HCT116 (cell line): ENCODE measurements at regions not wholly inside any gene's neighbourhood (a gene's known extent, or its start where the extent isn't known, plus 50 kb on each side); places are given as distances from the start of the nearest gene placed in this dataset.

Source experiments
- ATAC-seq: fragments of 200-7000 bp; cut with Tn5 transposase; 2 replicates; pipeline ENCODE4 v1.9.1; 2020; ENCODE audit warnings: mild to moderate bottlenecking, moderate library complexity
- BruUV-seq: library from RNA; stranded (reverse); fragments of 400-500 nt; replicated peaks from 2 replicates; lab custom pipeline; 2021; lab: Mats Ljungman, UMichigan
- CTCF ChIA-PET: fragments of 300-600 bp; sonication (Branson Sonifier 250); formaldehyde crosslinking; loops from one replicate; lab custom pipeline; 2021; ENCODE audit warnings: antibody characterized with exemption; lab: Charles Lee
- POLR2A ChIA-PET: fragments of 300-600, 350-600 bp; sonication (Branson Sonifier 250); formaldehyde crosslinking; loops from one replicate; lab custom pipeline; 2021; ENCODE audit warnings: antibody characterized with exemption; lab: Charles Lee
- RAD21 ChIA-PET, 2 experiments: fragments of 300-600 bp; sonication (Branson Sonifier 250); formaldehyde crosslinking; loops; one replicate each; lab custom pipeline; 2023; ENCODE audit warnings: low total read pairs in 2 of 2; ENCODE audit not compliant: uncharacterized antibody in 2 of 2, unreplicated experiment in 2 of 2, low non-redundant PET in 1 of 2; lab: Charles Lee
- DNase-seq: peaks from one replicate; pipeline ENCODE4 v3.0.0-alpha.2; 2010; ENCODE audit warnings: low read depth, low spot score
- H2AFZ ChIP-seq: fragments of 200-600 bp; shearing (Covaris generic), sonication (generic); 2 replicates; pipeline ENCODE4 v1.6.1; 2017; ENCODE audit warnings: low read depth, mixed run types, mixed read lengths, antibody characterized with exemption, low read length; ENCODE audit not compliant: poor library complexity, severe bottlenecking
- H3K27ac ChIP-seq: 2 replicates; pipeline ENCODE4 v1.5.1; 2012; ENCODE audit warnings: low read depth, low read length
- H3K27me3 ChIP-seq: fragments of 200-600 bp; sonication (generic); 2 replicates; pipeline ENCODE4 v1.6.1; 2016; ENCODE audit warnings: mixed run types, low read length, mixed read lengths; ENCODE audit not compliant: insufficient read depth
- H3K36me3 ChIP-seq, 2 experiments: fragments of 200-500 bp in 1 of 2; fragments of 200-600 bp in 1 of 2; sonication (Bioruptor generic) in 1 of 2; sonication (generic) in 1 of 2; 2 replicates each; pipeline versions ENCODE4 v1.5.1 to v1.6.1; 2014 to 2016; ENCODE audit warnings: low read length in 2 of 2, inconsistent platforms in 1 of 2, mixed read lengths in 1 of 2, mixed run types in 1 of 2; ENCODE audit not compliant: insufficient read depth in 2 of 2, control insufficient read depth in 1 of 2
- H3K4me1 ChIP-seq, 2 experiments: fragments of 200-600 bp in 1 of 2; sonication (generic) in 1 of 2; 2 replicates each; pipeline versions ENCODE4 v1.5.1 to v1.6.1; 2012 to 2017; ENCODE audit warnings: low read length in 2 of 2, inconsistent platforms in 1 of 2, mild to moderate bottlenecking in 1 of 2, mixed read lengths in 1 of 2, mixed run types in 1 of 2, moderate library complexity in 1 of 2; ENCODE audit not compliant: insufficient read depth in 2 of 2, control insufficient read depth in 1 of 2
- H3K4me2 ChIP-seq: fragments of 200-600 bp; sonication (generic); 2 replicates; pipeline ENCODE4 v1.6.1; 2017; ENCODE audit warnings: mixed run types, low read length, mixed read lengths
- H3K4me3 ChIP-seq, 2 experiments: fragments of 200-600 bp in 1 of 2; sonication (generic) in 1 of 2; replicated peaks in 1 of 2; 2 replicates each; pipeline ENCODE4 v1.5.1; 2011 to 2016; ENCODE audit warnings: low read length in 2 of 2, control low read depth in 1 of 2, low read depth in 1 of 2, mild to moderate bottlenecking in 1 of 2, mixed read lengths in 1 of 2, mixed run types in 1 of 2
- H3K79me2 ChIP-seq: fragments of 200-600 bp; sonication (generic); 2 replicates; pipeline ENCODE4 v1.6.1; 2017; ENCODE audit warnings: mild to moderate bottlenecking, mixed run types, low read length, moderate library complexity, mixed read lengths; ENCODE audit not compliant: insufficient read depth
- H3K9ac ChIP-seq: fragments of 200-600 bp; sonication (generic); 2 replicates; pipeline ENCODE4 v1.6.1; 2016; ENCODE audit warnings: low read length, mixed read lengths
- H3K9me2 ChIP-seq: fragments of 200-600 bp; sonication (generic), shearing (Covaris generic); 2 replicates; pipeline ENCODE4 v1.6.1; 2017; ENCODE audit warnings: mixed run types, mild to moderate bottlenecking, moderate library complexity; ENCODE audit not compliant: insufficient read depth
- H3K9me3 ChIP-seq, 2 experiments: fragments of 200-500 bp in 1 of 2; fragments of 200-600 bp in 1 of 2; sonication (Bioruptor generic) in 1 of 2; sonication (generic) in 1 of 2; 2 replicates each; pipeline ENCODE4 v1.6.1; 2014 to 2017; ENCODE audit warnings: low read length in 2 of 2, mixed read lengths in 2 of 2, inconsistent platforms in 1 of 2, low read depth in 1 of 2, mild to moderate bottlenecking in 1 of 2, mixed run types in 1 of 2, moderate library complexity in 1 of 2; ENCODE audit not compliant: control insufficient read depth in 1 of 2, insufficient read depth in 1 of 2
- H4K20me1 ChIP-seq: fragments of 200-600 bp; sonication (generic), shearing (Covaris generic); 2 replicates; pipeline ENCODE4 v1.6.1; 2017; ENCODE audit warnings: mixed run types, mild to moderate bottlenecking, moderate library complexity; ENCODE audit not compliant: insufficient read depth
- ELF1 ChIP-seq: IDR thresholded peaks from 2 replicates; pipeline ENCODE4 v1.6.1; 2012; ENCODE audit warnings: low read depth, borderline replicate concordance
- EZH2 ChIP-seq: fragments of 200-600 bp; sonication (generic); IDR thresholded peaks from 2 replicates; pipeline ENCODE4 v1.6.1; 2017; ENCODE audit warnings: antibody characterized with exemption, mixed run types
- EZH2phosphoT487 ChIP-seq: fragments of 200-600 bp; IDR thresholded peaks from 2 replicates; pipeline ENCODE4 v1.6.1; 2018; ENCODE audit warnings: antibody characterized with exemption, borderline replicate concordance
- FOSL1 ChIP-seq: IDR thresholded peaks from 2 replicates; pipeline ENCODE4 v1.6.1; 2012; ENCODE audit warnings: low read depth
- JUND ChIP-seq: IDR thresholded peaks from 2 replicates; pipeline ENCODE4 v1.6.1; 2012
- MAX ChIP-seq: IDR thresholded peaks from 2 replicates; pipeline ENCODE4 v1.6.1; 2012
- POLR2AphosphoS5 ChIP-seq: IDR thresholded peaks from 2 replicates; pipeline ENCODE4 v1.6.1; 2011; ENCODE audit warnings: mild to moderate bottlenecking, low read depth, low read length, moderate library complexity
- REST ChIP-seq: IDR thresholded peaks from 2 replicates; pipeline ENCODE4 v1.6.1; 2012; ENCODE audit warnings: low read depth
- TCF7L2 ChIP-seq: IDR thresholded peaks from 2 replicates; pipeline ENCODE4 v1.7.0; 2011; ENCODE audit warnings: borderline replicate concordance, inconsistent platforms; ENCODE audit not compliant: insufficient read depth, insufficient read length; ENCODE audit errors: extremely low read depth
- YY1 ChIP-seq: IDR thresholded peaks from 2 replicates; pipeline ENCODE4 v1.6.1; 2011; ENCODE audit warnings: low read length, low read depth, moderate library complexity, mild to moderate bottlenecking; ENCODE audit not compliant: insufficient replicate concordance; ENCODE audit errors: extremely low read depth
- ZBTB33 ChIP-seq: IDR thresholded peaks from 2 replicates; pipeline ENCODE4 v1.6.1; 2011; ENCODE audit warnings: mild to moderate bottlenecking, low read length, moderate library complexity; ENCODE audit not compliant: insufficient replicate concordance; ENCODE audit errors: extremely low read depth
- ZFX ChIP-seq: fragments of 450-650 bp; IDR thresholded peaks from 2 replicates; pipeline ENCODE4 v1.6.1; 2017
- ZNF274 ChIP-seq: fragments of 200-500 bp; sonication (Bioruptor generic); IDR thresholded peaks from 2 replicates; pipeline ENCODE4 v1.6.1; 2014; ENCODE audit warnings: mild to moderate bottlenecking, low read depth, low read length, inconsistent platforms
- intact Hi-C: fragments of 100-400 bp; cut with micrococcal nuclease; formaldehyde crosslinking; loops from 2 replicates; pipeline ENCODE4 v1.10.0; 2022

- no peaks in the 10 kb centered on the region for H3K9me2 ChIP-seq
- H3K4me1 ChIP-seq: no peaks in the 10 kb centered on the region
- no peak overlapping the region for H2AFZ ChIP-seq
- CTCF ChIA-PET: no interaction called here
- ATAC-seq: no peak
- H3K79me2 ChIP-seq: no peaks in the 10 kb centered on the region
- no peak overlapping the region for H3K27ac ChIP-seq
- no peaks in the 10 kb centered on the region for H3K27me3 ChIP-seq
- POLR2A ChIA-PET: no interaction called here
- H3K9me3 ChIP-seq: peaks cover 11 to 14% of the 10 kb centered on the region in 2 experiments; a peak in 3 of 4 replicates
- no peak for DNase-seq
- H3K36me3 ChIP-seq: no peaks in the 10 kb centered on the region
- no peak overlapping the region for H3K4me3 ChIP-seq
- no peak overlapping the region for H3K9ac ChIP-seq
- no peak overlapping the region for H3K4me2 ChIP-seq
- H4K20me1 ChIP-seq: no peaks in the 10 kb centered on the region
- no peak for TF ChIP-seq TCF7L2
- TF ChIP-seq MAX: no peak
- TF ChIP-seq ZBTB33: no peak
- TF ChIP-seq, all 23 proteins: peak for 0
- RAD21 ChIA-PET: no interaction called here
- intact Hi-C loops: no loop called here
- BruUV-seq: no TSS peak
Measured at GRCh38 chr10:106520698-106521097, 643.8 kb downstream of the SORCS1 start.

GRCh38 chr10:106519376-106520030 lies 645.0 kb downstream of the SORCS1 start:
- Histone ChIP-seq H3K9me2 (no peaks in the 10 kb centered on the region), H3K9me3 (peaks cover 11 to 14% of the 10 kb centered on the region in 2 experiments; a peak in 3 of 4 replicates), H3K79me2 (no peaks in the 10 kb centered on the region), H3K36me3 (no peaks in the 10 kb centered on the region), H3K27ac (no peak overlapping the region), H3K4me1 (no peaks in the 10 kb centered on the region), H3K27me3 (no peaks in the 10 kb centered on the region), H2AFZ (no peak overlapping the region), H3K9ac (no peak overlapping the region), H3K4me2 (no peak overlapping the region), H4K20me1 (no peaks in the 10 kb centered on the region), H3K4me3 (no peak overlapping the region)
- ChIA-PET CTCF (no interaction called here), RAD21 (no interaction called here), POLR2A (no interaction called here)
- ATAC-seq: no peak
- DNase-seq: no peak
- intact Hi-C loops: no loop called here
- no TSS peak for BruUV-seq
- no peak for TF ChIP-seq POLR2AphosphoS5
- no peak for TF ChIP-seq FOSL1
- TF ChIP-seq EZH2phosphoT487: no peak
- no peak for TF ChIP-seq ZFX
- no peak for TF ChIP-seq REST
- TF ChIP-seq ZNF274: no peak
- no peak for TF ChIP-seq MAX
- TF ChIP-seq YY1: no peak
- no peak for TF ChIP-seq JUND
- no peak for TF ChIP-seq ELF1
- TF ChIP-seq TCF7L2: no peak
- no peak for TF ChIP-seq EZH2
